Chondrocyte (in vitro differentiated cells): ENCODE measurements at regions not wholly inside any gene's neighbourhood (a gene's known extent, or its start where the extent isn't known, plus 50 kb on each side); places are given as distances from the start of the nearest gene placed in this dataset.

Experiments used
- DNase-seq: peaks from one replicate; pipeline ENCODE4 v3.0.0; 2021; ENCODE audit warnings: mixed read lengths, low spot score
- H3K27ac Mint-ChIP-seq: one replicate; pipeline ENCODE4 v1.8.0; 2021; ENCODE audit warnings: mild to moderate bottlenecking, moderate library complexity, mixed read lengths; ENCODE audit not compliant: unreplicated experiment
- H3K27me3 Mint-ChIP-seq: 2 replicates; pipeline ENCODE4 v1.8.0; 2021; ENCODE audit warnings: low read depth, mixed read lengths
- H3K36me3 Mint-ChIP-seq: 2 replicates; pipeline ENCODE4 v1.8.0; 2021; ENCODE audit warnings: low read depth, mixed read lengths
- H3K4me1 Mint-ChIP-seq: 2 replicates; pipeline ENCODE4 v1.8.0; 2021; ENCODE audit warnings: low read depth, mild to moderate bottlenecking, mixed read lengths
- H3K4me3 Mint-ChIP-seq: one replicate; pipeline ENCODE4 v1.8.0; 2021; ENCODE audit warnings: mild to moderate bottlenecking, moderate library complexity, mixed read lengths; ENCODE audit not compliant: unreplicated experiment
- H3K9me3 Mint-ChIP-seq: 2 replicates; pipeline ENCODE4 v1.8.0; 2021; ENCODE audit warnings: low read depth, mixed read lengths
- TF ChIP-seq, protein P1 (sequence below): fragments of 200-600 bp; sonication (generic); IDR thresholded peaks from 2 replicates; pipeline ENCODE4 v1.5.0; 2021; ENCODE audit warnings: antibody characterized with exemption, mild to moderate bottlenecking, moderate library complexity

DNA sequence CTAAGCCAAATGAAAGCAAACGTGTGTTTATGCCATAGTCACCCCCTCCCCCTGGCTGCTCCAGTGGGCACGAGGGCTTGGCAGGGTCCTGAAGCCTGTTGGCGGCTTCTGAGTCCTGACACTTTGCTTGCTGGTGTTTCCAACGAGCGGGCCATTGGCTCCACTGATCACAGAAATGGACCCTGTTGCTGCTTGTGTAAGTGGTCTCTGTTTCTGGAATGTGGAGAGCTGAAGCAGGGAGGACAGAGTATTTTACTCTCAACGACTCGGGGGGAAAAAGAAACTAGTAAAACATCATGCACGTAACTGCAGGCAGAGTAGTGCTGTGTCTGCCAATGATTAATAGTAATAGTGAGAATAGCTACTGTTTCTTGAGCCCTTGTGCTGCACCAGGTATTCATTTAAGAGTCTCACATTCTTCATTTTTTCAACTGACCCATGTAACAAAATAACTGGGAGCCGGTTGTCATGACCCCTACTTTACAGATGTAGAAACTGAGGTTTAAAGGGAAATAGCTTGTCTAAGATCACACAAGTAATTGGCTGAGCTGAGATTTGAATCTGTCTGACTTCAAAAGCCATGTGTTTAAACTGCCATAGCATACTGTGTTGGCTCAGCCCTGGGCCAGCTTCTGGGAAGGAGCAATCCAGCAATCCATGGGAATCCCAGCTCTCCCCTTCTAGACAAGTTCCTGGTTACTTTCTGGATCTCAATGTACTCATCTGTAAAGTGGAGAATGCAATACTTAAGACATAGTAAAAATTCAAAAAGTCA is 526.7 kb downstream of the INSC start:
- peaks cover 1% of the 10 kb centered on the region for H3K27me3 Mint-ChIP-seq
- H3K36me3 Mint-ChIP-seq = peaks cover 2% of the 10 kb centered on the region
- H3K4me1 Mint-ChIP-seq = peaks cover 5% of the 10 kb centered on the region
- TF ChIP-seq, protein P1, sequence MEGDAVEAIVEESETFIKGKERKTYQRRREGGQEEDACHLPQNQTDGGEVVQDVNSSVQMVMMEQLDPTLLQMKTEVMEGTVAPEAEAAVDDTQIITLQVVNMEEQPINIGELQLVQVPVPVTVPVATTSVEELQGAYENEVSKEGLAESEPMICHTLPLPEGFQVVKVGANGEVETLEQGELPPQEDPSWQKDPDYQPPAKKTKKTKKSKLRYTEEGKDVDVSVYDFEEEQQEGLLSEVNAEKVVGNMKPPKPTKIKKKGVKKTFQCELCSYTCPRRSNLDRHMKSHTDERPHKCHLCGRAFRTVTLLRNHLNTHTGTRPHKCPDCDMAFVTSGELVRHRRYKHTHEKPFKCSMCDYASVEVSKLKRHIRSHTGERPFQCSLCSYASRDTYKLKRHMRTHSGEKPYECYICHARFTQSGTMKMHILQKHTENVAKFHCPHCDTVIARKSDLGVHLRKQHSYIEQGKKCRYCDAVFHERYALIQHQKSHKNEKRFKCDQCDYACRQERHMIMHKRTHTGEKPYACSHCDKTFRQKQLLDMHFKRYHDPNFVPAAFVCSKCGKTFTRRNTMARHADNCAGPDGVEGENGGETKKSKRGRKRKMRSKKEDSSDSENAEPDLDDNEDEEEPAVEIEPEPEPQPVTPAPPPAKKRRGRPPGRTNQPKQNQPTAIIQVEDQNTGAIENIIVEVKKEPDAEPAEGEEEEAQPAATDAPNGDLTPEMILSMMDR = no peak
- no peak for DNase-seq
- no peak overlapping the region for H3K4me3 Mint-ChIP-seq
- no peak overlapping the region for H3K27ac Mint-ChIP-seq
- H3K9me3 Mint-ChIP-seq = peaks cover 4% of the 10 kb centered on the region

- Mint-ChIP-seq H3K4me1 (peaks cover 11% of the 10 kb centered on the region), H3K27ac (no peak overlapping the region), H3K4me3 (no peak overlapping the region), H3K9me3 (no peaks in the 10 kb centered on the region), H3K36me3 (no peaks in the 10 kb centered on the region), H3K27me3 (no peaks in the 10 kb centered on the region)
- TF ChIP-seq, protein P1 = no peak
- DNase-seq = no peak
Observed at GRCh38 chr11:15645201-15645600, 530.5 kb downstream of the INSC start.

DNA sequence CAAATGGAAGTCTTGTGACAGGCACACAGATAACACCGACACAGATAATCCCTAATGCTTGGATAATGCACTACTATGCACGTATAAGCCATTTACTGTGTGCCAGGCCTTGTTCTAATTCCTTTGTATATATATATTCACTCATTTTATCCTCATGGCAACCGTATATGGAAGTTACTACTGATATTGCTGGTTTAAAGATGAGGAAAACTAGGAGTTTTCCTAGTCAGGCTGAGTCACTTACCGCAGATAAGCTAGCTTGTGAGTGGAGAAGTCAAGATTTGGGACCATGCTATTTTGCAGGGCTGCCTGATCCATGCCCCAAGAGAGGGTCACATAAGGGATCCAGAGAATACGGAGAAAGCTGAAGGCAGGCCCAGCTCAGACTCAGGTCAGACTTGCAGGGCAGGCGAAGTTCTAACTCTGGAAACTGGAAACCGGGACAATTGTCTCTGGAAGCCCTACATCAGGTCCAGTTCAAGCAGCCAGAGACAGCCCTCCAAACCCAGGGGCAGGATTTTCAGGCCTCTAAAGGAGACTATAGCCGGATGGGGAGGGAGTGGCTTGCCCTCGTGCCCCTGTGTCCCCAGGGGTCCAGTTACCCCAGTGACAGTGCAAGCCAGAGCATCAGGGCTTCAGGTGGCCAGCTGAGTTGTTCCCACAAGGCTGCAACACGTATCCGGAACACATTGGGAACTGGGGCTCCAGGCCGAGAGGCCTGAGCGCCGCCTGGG is 534.8 kb downstream of the INSC start:
- Mint-ChIP-seq H3K27me3 (no peaks in the 10 kb centered on the region), H3K27ac (peak overlapping the region; percentile 59), H3K36me3 (no peaks in the 10 kb centered on the region)

DNA sequence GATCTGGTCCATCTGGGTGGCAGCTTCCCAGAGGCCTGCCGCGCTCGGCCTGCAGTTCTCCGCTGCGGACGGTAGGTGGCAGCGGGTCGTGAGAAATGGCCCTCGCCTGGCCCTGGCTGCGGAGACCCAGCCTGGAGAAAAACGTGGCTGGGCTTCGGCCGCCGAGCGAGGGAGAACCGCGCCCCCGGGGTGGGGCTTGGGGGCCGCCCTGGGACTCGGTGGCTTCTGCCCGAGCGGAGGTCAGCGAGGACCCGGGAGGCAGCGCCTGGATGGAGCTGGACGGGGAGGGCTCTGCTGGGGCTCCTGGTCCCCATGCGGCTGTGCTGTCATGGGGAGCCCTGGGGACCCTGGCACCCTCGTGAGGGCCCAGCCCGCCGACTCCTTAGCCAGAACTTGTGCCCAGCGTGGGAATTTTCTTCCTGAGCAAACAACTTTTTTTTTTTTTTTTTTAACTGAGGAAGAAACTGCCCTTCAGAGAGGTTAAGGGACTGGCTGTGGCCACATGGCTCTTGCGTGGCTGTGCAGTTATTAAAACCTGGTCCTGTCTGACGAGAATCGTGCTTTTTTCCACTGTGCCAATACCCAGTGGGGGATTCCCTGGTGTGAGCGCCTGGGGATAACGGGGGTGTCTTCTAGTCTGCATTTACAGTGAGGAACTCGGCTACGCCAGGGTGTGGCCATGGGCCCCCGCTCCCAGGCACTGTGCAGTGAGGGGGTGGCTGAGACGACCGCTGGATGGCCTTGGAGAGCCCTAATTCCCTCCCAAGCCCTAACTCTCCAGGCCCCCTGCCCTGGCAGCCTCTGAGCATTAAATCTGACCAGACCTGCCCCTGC is 535.6 kb downstream of the INSC start:
- Mint-ChIP-seq H3K9me3 (no peaks in the 10 kb centered on the region), H3K36me3 (no peaks in the 10 kb centered on the region), H3K4me1 (peaks cover 19% of the 10 kb centered on the region), H3K27me3 (no peaks in the 10 kb centered on the region), H3K27ac (peak overlapping the region; percentile 91), H3K4me3 (peak overlapping the region; percentile 37)
- TF ChIP-seq, protein P1 = peak; percentile 97
- peak; percentile 96 for DNase-seq

More for the DNA sequence above, 534.8 kb downstream of the INSC start:
- Mint-ChIP-seq H3K4me1 (peaks cover 24% of the 10 kb centered on the region), H3K9me3 (no peaks in the 10 kb centered on the region), H3K4me3 (no peak overlapping the region)
- TF ChIP-seq, protein P1 = no peak
- DNase-seq = no peak

- no peak for DNase-seq
- Mint-ChIP-seq H3K36me3 (no peaks in the 10 kb centered on the region), H3K27ac (peak overlapping the region; percentile 41), H3K27me3 (no peaks in the 10 kb centered on the region), H3K4me3 (no peak overlapping the region), H3K9me3 (no peaks in the 10 kb centered on the region), H3K4me1 (peaks cover 19% of the 10 kb centered on the region)
- TF ChIP-seq, protein P1 = no peak
Observed at GRCh38 chr11:15651033-15651432, 536.3 kb downstream of the INSC start.
